Stimulated activated naive CD8-positive, alpha-beta T cell treated with anti-CD3 and anti-CD28 coated beads, Interleukin-15, amount 100 ng/mL, for 72 hours (primary cell): ENCODE measurements at regions not wholly inside any gene's neighbourhood (a gene's known extent, or its start where the extent isn't known, plus 50 kb on each side); places are given as distances from the start of the nearest gene placed in this dataset.

Source experiments
- ATAC-seq: fragments of 150-1000 bp; cut with Tn5 transposase; 2 replicates; pipeline ENCODE4 v1.10.0; 2021; ENCODE audit warnings: mild to moderate bottlenecking, moderate library complexity
- DNase-seq, 2 donors: peaks; one replicate each; pipeline ENCODE4 v3.0.0; 2021 to 2022
- H3K27ac Mint-ChIP-seq, 2 donors: one replicate each; pipeline ENCODE4 v1.8.0; 2022; ENCODE audit warnings: mild to moderate bottlenecking in 2 of 2, mixed read lengths in 2 of 2, moderate library complexity in 2 of 2
- H3K27me3 Mint-ChIP-seq: one replicate; pipeline ENCODE4 v1.8.0; 2022; ENCODE audit warnings: mixed read lengths
- H3K4me1 Mint-ChIP-seq: one replicate; pipeline ENCODE4 v1.8.0; 2022; ENCODE audit warnings: mild to moderate bottlenecking, mixed read lengths
- H3K4me3 Mint-ChIP-seq, 2 donors: one replicate each; pipeline ENCODE4 v1.8.0; 2022; ENCODE audit warnings: mild to moderate bottlenecking in 2 of 2, mixed read lengths in 2 of 2, moderate library complexity in 1 of 2
- H3K9me3 Mint-ChIP-seq, 2 donors: one replicate each; pipeline ENCODE4 v1.8.0; 2022; ENCODE audit warnings: mixed read lengths in 2 of 2

GRCh38 chr17:26809033-26809432, 484.9 kb upstream of the WSB1 start:
- H3K4me1 Mint-ChIP-seq = no peaks in the 10 kb centered on the region
- H3K9me3 Mint-ChIP-seq = peaks cover 0 to 3% of the 10 kb centered on the region in 2 donors
- no peak overlapping the region for H3K27ac Mint-ChIP-seq
- ATAC-seq = no peak
- no peak overlapping the region for H3K4me3 Mint-ChIP-seq
- no peaks in the 10 kb centered on the region for H3K27me3 Mint-ChIP-seq
- no peak for DNase-seq

GRCh38 chr17:26818736-26819135, 475.2 kb upstream of the WSB1 start:
- DNase-seq = no peak
- no peak for ATAC-seq
- H3K4me1 Mint-ChIP-seq = no peaks in the 10 kb centered on the region
- H3K9me3 Mint-ChIP-seq = no peaks in the 10 kb centered on the region
- H3K27ac Mint-ChIP-seq = no peak overlapping the region
- H3K27me3 Mint-ChIP-seq = no peaks in the 10 kb centered on the region
- no peak overlapping the region for H3K4me3 Mint-ChIP-seq
